ENCODE measurements at regions not wholly inside any gene's neighbourhood (a gene's known extent, or its start where the extent isn't known, plus 50 kb on each side); places are given as distances from the start of the nearest gene placed in this dataset.

- DNase-seq (no peak), ATAC-seq (no peak)
- Histone ChIP-seq H3K4me3 (no peak overlapping the region), H3K9me3 (no peaks in the 10 kb centered on the region), H3K4me1 (no peaks in the 10 kb centered on the region), H3K27ac (no peak overlapping the region), H3K27me3 (no peaks in the 10 kb centered on the region), H3K36me3 (no peaks in the 10 kb centered on the region)
- TF ChIP-seq POLR2A (IDR thresholded peaks at IDR 0.05) (no peak), CTCF (IDR thresholded peaks at IDR 0.05) (no peak)
- intact Hi-C loops (cut with DNase I) = no loop called here
- WGBS (ENCODE audit: insufficient coverage, low coverage, low lambda C conversion rate, missing lambda C conversion rate) = 62% methylated on average over 7 of the region's 8 CpGs
Observed at GRCh38 chr20:47970282-47970903, 185.1 kb upstream of the SULF2 start.

GRCh38 chr20:47969426-47969825 lies 184.1 kb upstream of the SULF2 start:
- DNase-seq (no peak), ATAC-seq (no peak)
- H3K27me3 ChIP-seq = no peaks in the 10 kb centered on the region
- TF ChIP-seq POLR2A (IDR thresholded peaks at IDR 0.05) (no peak), CTCF (IDR thresholded peaks at IDR 0.05) (no peak)
- 84% methylated on average over 3 of the region's 6 CpGs for WGBS (ENCODE audit: insufficient coverage, low coverage, low lambda C conversion rate, missing lambda C conversion rate)
- no peaks in the 10 kb centered on the region for H3K36me3 ChIP-seq
- no peak overlapping the region for H3K4me3 ChIP-seq
- intact Hi-C loops (cut with DNase I) = no loop called here
- no peaks in the 10 kb centered on the region for H3K9me3 ChIP-seq
- no peak overlapping the region for H3K27ac ChIP-seq
- H3K4me1 ChIP-seq = no peaks in the 10 kb centered on the region

GRCh38 chr20:47968541-47969310 lies 183.4 kb upstream of the SULF2 start:
- 85% methylated on average over 11 of the region's 31 CpGs for WGBS (ENCODE audit: insufficient coverage, low coverage, low lambda C conversion rate, missing lambda C conversion rate)
- no peak overlapping the region for H3K27ac ChIP-seq
- H3K4me3 ChIP-seq = no peak overlapping the region
- no peaks in the 10 kb centered on the region for H3K4me1 ChIP-seq
- ATAC-seq = no peak
- no peak for DNase-seq
- intact Hi-C loops (cut with DNase I) = no loop called here
- no peaks in the 10 kb centered on the region for H3K27me3 ChIP-seq
- H3K36me3 ChIP-seq = no peaks in the 10 kb centered on the region
- TF ChIP-seq CTCF (IDR thresholded peaks at IDR 0.05) = no peak
- no peak for TF ChIP-seq POLR2A (IDR thresholded peaks at IDR 0.05)
- H3K9me3 ChIP-seq = no peaks in the 10 kb centered on the region

- ATAC-seq (no peak), DNase-seq (no peak)
- Histone ChIP-seq H3K4me1 (no peaks in the 10 kb centered on the region), H3K9me3 (no peaks in the 10 kb centered on the region), H3K27ac (no peak overlapping the region), H3K4me3 (no peak overlapping the region), H3K36me3 (no peaks in the 10 kb centered on the region), H3K27me3 (no peaks in the 10 kb centered on the region)
- intact Hi-C loops (cut with DNase I) = no loop called here
- WGBS (ENCODE audit: insufficient coverage, low coverage, low lambda C conversion rate, missing lambda C conversion rate) = 54% methylated on average over 5 of the region's 5 CpGs
- TF ChIP-seq POLR2A (IDR thresholded peaks at IDR 0.05) = no peak
- no peak for TF ChIP-seq CTCF (IDR thresholded peaks at IDR 0.05)
Observed at GRCh38 chr20:47964149-47964548, 178.9 kb upstream of the SULF2 start.

Data from right lobe of liver (tissue), 6 donors.